SK-N-SH treated with all-trans-retinoic acid at 6 μM for 48 hours (cell line): ENCODE measurements at regions not wholly inside any gene's neighbourhood (a gene's known extent, or its start where the extent isn't known, plus 50 kb on each side); places are given as distances from the start of the nearest gene placed in this dataset.

Source experiments
- ATAC-seq: fragments of 200-7000 bp; cut with Tn5 transposase; 3 replicates; pipeline ENCODE4 v1.9.1; 2020; ENCODE audit warnings: mild to moderate bottlenecking, moderate library complexity
- ARNTL ChIP-seq: fragments of 450-650 bp; formaldehyde crosslinking; IDR thresholded peaks from 2 replicates; pipeline ENCODE4 v1.5.0; 2020; ENCODE audit warnings: low read depth, mild to moderate bottlenecking, moderate library complexity, borderline replicate concordance
- BACH2 ChIP-seq: fragments of 250-450 bp; sonication (Bioruptor Pico); IDR thresholded peaks from 2 replicates; pipeline ENCODE4 v1.9.0; 2021; ENCODE audit warnings: mild to moderate bottlenecking, borderline replicate concordance
- CREB5 ChIP-seq: fragments of 250-450 bp; sonication (Bioruptor Pico); IDR thresholded peaks from 2 replicates; pipeline ENCODE4 v1.5.1; 2020; ENCODE audit warnings: low read depth, mild to moderate bottlenecking, moderate library complexity
- CSDC2 ChIP-seq: fragments of 250-450 bp; sonication (Bioruptor Pico); IDR thresholded peaks from 2 replicates; pipeline ENCODE4 v1.5.0; 2020; ENCODE audit warnings: mild to moderate bottlenecking, moderate library complexity
- CSRNP3 ChIP-seq: fragments of 250-450 bp; sonication (Bioruptor Pico); IDR thresholded peaks from 2 replicates; pipeline ENCODE4 v1.5.1; 2021; ENCODE audit warnings: mild to moderate bottlenecking, moderate library complexity
- ESRRG ChIP-seq: fragments of 250-450 bp; sonication (Bioruptor Pico); IDR thresholded peaks from 2 replicates; pipeline ENCODE4 v1.6.1; 2021; ENCODE audit warnings: mild to moderate bottlenecking
- GLIS3 ChIP-seq: fragments of 250-450 bp; sonication (Bioruptor Pico); IDR thresholded peaks from 2 replicates; pipeline ENCODE4 v1.5.0; 2020; ENCODE audit warnings: mild to moderate bottlenecking, moderate library complexity
- ISL1 ChIP-seq: fragments of 250-450 bp; sonication (Bioruptor Pico); IDR thresholded peaks from 2 replicates; pipeline ENCODE4 v2.1.2; 2022; ENCODE audit warnings: mild to moderate bottlenecking, moderate library complexity
- OSR1 ChIP-seq: fragments of 250-450 bp; sonication (Bioruptor Pico); IDR thresholded peaks from 2 replicates; pipeline ENCODE4 v1.8.0; 2022; ENCODE audit warnings: moderate library complexity, mild to moderate bottlenecking, inconsistent platforms
- PATZ1 ChIP-seq: fragments of 250-450 bp; sonication (Bioruptor Pico); IDR thresholded peaks from 2 replicates; pipeline ENCODE4 v1.8.0; 2020; ENCODE audit warnings: mild to moderate bottlenecking, moderate library complexity, borderline replicate concordance
- POU6F1 ChIP-seq: fragments of 250-450 bp; sonication (Bioruptor Pico); IDR thresholded peaks from 2 replicates; pipeline ENCODE4 v1.8.0; 2021; ENCODE audit warnings: low read depth, mild to moderate bottlenecking, moderate library complexity, borderline replicate concordance
- PPARA ChIP-seq: fragments of 250-450 bp; sonication (Bioruptor Pico); IDR thresholded peaks from 2 replicates; pipeline ENCODE4 v1.5.0; 2020; ENCODE audit warnings: mild to moderate bottlenecking, borderline replicate concordance
- RARB ChIP-seq: fragments of 250-450 bp; sonication (Bioruptor Pico); IDR thresholded peaks from 2 replicates; pipeline ENCODE4 v1.8.0; 2021; ENCODE audit warnings: mild to moderate bottlenecking, moderate library complexity
- SNAI2 ChIP-seq: fragments of 250-450 bp; sonication (Bioruptor Pico); IDR thresholded peaks from 2 replicates; pipeline ENCODE4 v1.5.0; 2020; ENCODE audit warnings: mild to moderate bottlenecking, moderate library complexity
- TCF4 ChIP-seq: fragments of 250-450 bp; sonication (Bioruptor Pico); IDR thresholded peaks from 2 replicates; pipeline ENCODE4 v1.8.0; 2021; ENCODE audit warnings: mild to moderate bottlenecking, moderate library complexity, borderline replicate concordance
- TOX ChIP-seq: fragments of 250-450 bp; sonication (Bioruptor Pico); IDR thresholded peaks from 2 replicates; pipeline ENCODE4 v1.8.0; 2021; ENCODE audit warnings: mild to moderate bottlenecking, moderate library complexity, borderline replicate concordance
- ZC3H10 ChIP-seq: fragments of 250-450 bp; sonication (Bioruptor Pico); IDR thresholded peaks from 2 replicates; pipeline ENCODE4 v1.5.1; 2021; ENCODE audit warnings: mild to moderate bottlenecking, moderate library complexity
- ZFP3 ChIP-seq: fragments of 250-450 bp; sonication (Bioruptor Pico); IDR thresholded peaks from 2 replicates; pipeline ENCODE4 v1.5.0; 2020; ENCODE audit warnings: mild to moderate bottlenecking, moderate library complexity
- ZFP30 ChIP-seq: fragments of 450-650 bp; formaldehyde crosslinking; IDR thresholded peaks from 2 replicates; pipeline ENCODE4 v1.5.0; 2022; ENCODE audit warnings: mild to moderate bottlenecking, moderate library complexity
- ZNF565 ChIP-seq: fragments of 450-650 bp; formaldehyde crosslinking; conservative IDR thresholded peaks from 2 replicates; pipeline ENCODE4 v1.5.0; 2020; ENCODE audit warnings: low read depth, mild to moderate bottlenecking, moderate library complexity
- ZNF70 ChIP-seq: fragments of 450-650 bp; formaldehyde crosslinking; IDR thresholded peaks from 2 replicates; pipeline ENCODE4 v1.5.0; 2020; ENCODE audit warnings: mild to moderate bottlenecking, moderate library complexity
- ZNF8 ChIP-seq: fragments of 450-650 bp; formaldehyde crosslinking; IDR thresholded peaks from 2 replicates; pipeline ENCODE4 v1.5.0; 2020; ENCODE audit warnings: mild to moderate bottlenecking, moderate library complexity

GRCh38 chr14:53638966-53639365 lies 317.7 kb downstream of the BMP4 start:
- ATAC-seq, result no peak
- TF ChIP-seq CSRNP3 (no peak), CSDC2 (CRISPR knock-in tag) (no peak), PPARA (CRISPR knock-in tag) (no peak), TOX (CRISPR knock-in tag) (no peak), ZNF565 (CRISPR knock-in tag) (no peak), GLIS3 (no peak), ZC3H10 (CRISPR knock-in tag) (no peak), TCF4 (CRISPR knock-in tag) (no peak)

GRCh38 chr14:53634793-53635192 lies 321.8 kb downstream of the BMP4 start:
- TF ChIP-seq TCF4 (CRISPR knock-in tag), result no peak
- no peak for TF ChIP-seq TOX (CRISPR knock-in tag)
- no peak for TF ChIP-seq PATZ1 (CRISPR knock-in tag)
- no peak for TF ChIP-seq ZNF70 (CRISPR knock-in tag)
- TF ChIP-seq ZFP30 (CRISPR knock-in tag), result no peak
- no peak for TF ChIP-seq BACH2 (CRISPR knock-in tag)
- no peak for TF ChIP-seq ISL1 (CRISPR knock-in tag)
- no peak for TF ChIP-seq CSRNP3
- no peak for TF ChIP-seq ZFP3 (CRISPR knock-in tag)
- TF ChIP-seq, all 23 proteins: peak for 0
- ATAC-seq, result no peak

GRCh38 chr14:53630336-53630735 lies 326.3 kb downstream of the BMP4 start:
- ATAC-seq, result no peak
- no peak for TF ChIP-seq CSDC2 (CRISPR knock-in tag)
- TF ChIP-seq ZFP30 (CRISPR knock-in tag), result no peak
- TF ChIP-seq ESRRG (CRISPR knock-in tag), result no peak

- TF ChIP-seq CSRNP3 (no peak), ARNTL (CRISPR knock-in tag) (no peak), BACH2 (CRISPR knock-in tag) (no peak), CSDC2 (CRISPR knock-in tag) (no peak), OSR1 (CRISPR knock-in tag) (no peak), PATZ1 (CRISPR knock-in tag) (no peak), CREB5 (no peak), ESRRG (CRISPR knock-in tag) (no peak), PPARA (CRISPR knock-in tag) (no peak), TCF4 (CRISPR knock-in tag) (no peak), ZFP30 (CRISPR knock-in tag) (no peak), ZNF8 (CRISPR knock-in tag) (no peak), POU6F1 (CRISPR knock-in tag) (no peak), RARB (CRISPR knock-in tag) (no peak), SNAI2 (CRISPR knock-in tag) (no peak), ZNF70 (CRISPR knock-in tag) (no peak), TOX (CRISPR knock-in tag) (no peak)
- ATAC-seq, result no peak
These were observed 327.7 kb downstream of the BMP4 start for GRCh38 chr14:53628732-53629430.
